HepG2 (cell line): ENCODE measurements at regions not wholly inside any gene's neighbourhood (a gene's known extent, or its start where the extent isn't known, plus 50 kb on each side); places are given as distances from the start of the nearest gene placed in this dataset.

Experiments
- CREM ChIP-seq, 2 experiments: sonication (generic) in 1 of 2; formaldehyde crosslinking in 1 of 2; IDR thresholded peaks; 2 replicates each; pipeline versions ENCODE4 v1.4.0 to v1.6.1; 2016 to 2020; ENCODE audit warnings: antibody characterized with exemption in 1 of 2, mild to moderate bottlenecking in 1 of 2, missing genetic modification reagents in 1 of 2
- GATAD1 ChIP-seq: IDR thresholded peaks from 2 replicates; pipeline ENCODE4 v1.6.1; 2016; ENCODE audit warnings: missing genetic modification reagents, missing compliant biosample characterization
- GTF2F1 ChIP-seq: fragments of 150-350 bp; IDR thresholded peaks from 2 replicates; pipeline ENCODE4 v1.6.1; 2014; ENCODE audit warnings: low read length
- MAFF ChIP-seq: IDR thresholded peaks from 2 replicates; pipeline ENCODE4 v1.6.1; 2011; ENCODE audit warnings: low read depth, low read length, improper control_type of control experiment
- MAFG ChIP-seq: sonication (generic); formaldehyde crosslinking; IDR thresholded peaks from 2 replicates; pipeline ENCODE4 v1.5.1; 2020; ENCODE audit warnings: mild to moderate bottlenecking, missing genetic modification reagents
- TARDBP ChIP-seq: sonication (generic); formaldehyde crosslinking; IDR thresholded peaks from 2 replicates; pipeline ENCODE4 v1.8.0; 2022; ENCODE audit warnings: mild to moderate bottlenecking, missing genetic modification reagents
- ZMYM4 ChIP-seq: sonication (generic); formaldehyde crosslinking; IDR thresholded peaks from 2 replicates; pipeline ENCODE4 v1.8.1; 2023; ENCODE audit warnings: mild to moderate bottlenecking, missing genetic modification reagents
- TF ChIP-seq, protein P1 (sequence below): sonication (generic); formaldehyde crosslinking; IDR thresholded peaks from 2 replicates; pipeline ENCODE4 v1.4.0; 2020; ENCODE audit warnings: missing genetic modification reagents
- TF ChIP-seq, protein P2 (sequence below): sonication (generic); formaldehyde crosslinking; IDR thresholded peaks from 2 replicates; pipeline ENCODE4 v1.4.0; 2020; ENCODE audit warnings: mild to moderate bottlenecking, missing genetic modification reagents
- TF ChIP-seq, protein P3 (sequence below): sonication (generic); formaldehyde crosslinking; IDR thresholded peaks from 2 replicates; pipeline ENCODE4 v1.5.1; 2020; ENCODE audit warnings: mild to moderate bottlenecking, missing genetic modification reagents, moderate library complexity
- TF ChIP-seq, protein P4 (sequence below): sonication (generic); formaldehyde crosslinking; IDR thresholded peaks from 2 replicates; pipeline ENCODE4 v1.4.0; 2020; ENCODE audit warnings: missing genetic modification reagents, mild to moderate bottlenecking, borderline replicate concordance
- TF ChIP-seq, protein P5 (sequence below): IDR thresholded peaks from 2 replicates; pipeline ENCODE4 v1.4.0; 2020; ENCODE audit warnings: mild to moderate bottlenecking, missing genetic modification reagents
- TF ChIP-seq, protein P6 (sequence below): sonication (generic); formaldehyde crosslinking; IDR thresholded peaks from 2 replicates; pipeline ENCODE4 v1.5.0; 2020; ENCODE audit warnings: mild to moderate bottlenecking, missing genetic modification reagents, borderline replicate concordance

DNA sequence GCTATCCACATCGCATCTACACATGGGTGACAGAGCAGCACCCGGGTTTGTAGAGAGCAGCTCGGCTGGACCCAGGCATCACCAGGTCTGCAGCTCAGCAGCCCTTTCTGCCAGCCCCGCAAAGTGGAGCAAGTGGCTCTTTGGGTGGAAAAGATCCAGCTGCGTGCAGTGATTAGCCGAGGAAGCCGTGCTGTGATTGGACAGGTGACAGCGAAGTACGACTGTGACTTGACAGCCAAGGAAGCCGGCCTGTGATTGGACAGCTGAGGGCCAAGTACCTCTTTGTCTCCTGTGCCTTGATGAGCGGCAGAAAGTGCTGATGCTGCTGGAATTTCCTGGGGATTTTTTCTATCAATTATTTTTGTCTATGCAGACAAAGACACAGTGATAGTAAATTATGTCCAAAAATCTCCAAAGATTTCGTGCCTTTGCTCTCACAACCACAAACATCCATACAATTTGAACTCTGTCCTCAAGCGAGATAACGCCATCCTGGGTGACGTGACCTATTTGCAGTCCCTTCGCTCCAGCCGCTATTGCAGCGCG lies 62.3 kb upstream of the GPR31 start (continued):
- peak; percentile 63 for TF ChIP-seq CREM (IDR thresholded peaks at IDR 0.05)
- no peak for TF ChIP-seq CREM (CRISPR knock-in tag; IDR thresholded peaks at IDR 0.05)
- 0 out of 2 replicates have a peak, but pooled peaks have one; percentile 12 for TF ChIP-seq TARDBP (CRISPR knock-in tag)
- TF ChIP-seq, protein P1, sequence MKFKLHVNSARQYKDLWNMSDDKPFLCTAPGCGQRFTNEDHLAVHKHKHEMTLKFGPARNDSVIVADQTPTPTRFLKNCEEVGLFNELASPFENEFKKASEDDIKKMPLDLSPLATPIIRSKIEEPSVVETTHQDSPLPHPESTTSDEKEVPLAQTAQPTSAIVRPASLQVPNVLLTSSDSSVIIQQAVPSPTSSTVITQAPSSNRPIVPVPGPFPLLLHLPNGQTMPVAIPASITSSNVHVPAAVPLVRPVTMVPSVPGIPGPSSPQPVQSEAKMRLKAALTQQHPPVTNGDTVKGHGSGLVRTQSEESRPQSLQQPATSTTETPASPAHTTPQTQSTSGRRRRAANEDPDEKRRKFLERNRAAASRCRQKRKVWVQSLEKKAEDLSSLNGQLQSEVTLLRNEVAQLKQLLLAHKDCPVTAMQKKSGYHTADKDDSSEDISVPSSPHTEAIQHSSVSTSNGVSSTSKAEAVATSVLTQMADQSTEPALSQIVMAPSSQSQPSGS (CRISPR knock-in tag) = peak; percentile 70; the same call in 1 of the 2 replicates
- TF ChIP-seq MAFG (CRISPR knock-in tag) = peak; percentile 86
- TF ChIP-seq, protein P2, sequence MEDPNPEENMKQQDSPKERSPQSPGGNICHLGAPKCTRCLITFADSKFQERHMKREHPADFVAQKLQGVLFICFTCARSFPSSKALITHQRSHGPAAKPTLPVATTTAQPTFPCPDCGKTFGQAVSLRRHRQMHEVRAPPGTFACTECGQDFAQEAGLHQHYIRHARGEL (CRISPR knock-in tag) = no peak
- 0 out of 2 replicates have a peak, but pooled peaks have one; percentile 16 for TF ChIP-seq GATAD1 (CRISPR knock-in tag)
- peak; percentile 40; the same call in 1 of the 2 replicates for TF ChIP-seq ZMYM4
- TF ChIP-seq GTF2F1 = no peak
- TF ChIP-seq, protein P3, sequence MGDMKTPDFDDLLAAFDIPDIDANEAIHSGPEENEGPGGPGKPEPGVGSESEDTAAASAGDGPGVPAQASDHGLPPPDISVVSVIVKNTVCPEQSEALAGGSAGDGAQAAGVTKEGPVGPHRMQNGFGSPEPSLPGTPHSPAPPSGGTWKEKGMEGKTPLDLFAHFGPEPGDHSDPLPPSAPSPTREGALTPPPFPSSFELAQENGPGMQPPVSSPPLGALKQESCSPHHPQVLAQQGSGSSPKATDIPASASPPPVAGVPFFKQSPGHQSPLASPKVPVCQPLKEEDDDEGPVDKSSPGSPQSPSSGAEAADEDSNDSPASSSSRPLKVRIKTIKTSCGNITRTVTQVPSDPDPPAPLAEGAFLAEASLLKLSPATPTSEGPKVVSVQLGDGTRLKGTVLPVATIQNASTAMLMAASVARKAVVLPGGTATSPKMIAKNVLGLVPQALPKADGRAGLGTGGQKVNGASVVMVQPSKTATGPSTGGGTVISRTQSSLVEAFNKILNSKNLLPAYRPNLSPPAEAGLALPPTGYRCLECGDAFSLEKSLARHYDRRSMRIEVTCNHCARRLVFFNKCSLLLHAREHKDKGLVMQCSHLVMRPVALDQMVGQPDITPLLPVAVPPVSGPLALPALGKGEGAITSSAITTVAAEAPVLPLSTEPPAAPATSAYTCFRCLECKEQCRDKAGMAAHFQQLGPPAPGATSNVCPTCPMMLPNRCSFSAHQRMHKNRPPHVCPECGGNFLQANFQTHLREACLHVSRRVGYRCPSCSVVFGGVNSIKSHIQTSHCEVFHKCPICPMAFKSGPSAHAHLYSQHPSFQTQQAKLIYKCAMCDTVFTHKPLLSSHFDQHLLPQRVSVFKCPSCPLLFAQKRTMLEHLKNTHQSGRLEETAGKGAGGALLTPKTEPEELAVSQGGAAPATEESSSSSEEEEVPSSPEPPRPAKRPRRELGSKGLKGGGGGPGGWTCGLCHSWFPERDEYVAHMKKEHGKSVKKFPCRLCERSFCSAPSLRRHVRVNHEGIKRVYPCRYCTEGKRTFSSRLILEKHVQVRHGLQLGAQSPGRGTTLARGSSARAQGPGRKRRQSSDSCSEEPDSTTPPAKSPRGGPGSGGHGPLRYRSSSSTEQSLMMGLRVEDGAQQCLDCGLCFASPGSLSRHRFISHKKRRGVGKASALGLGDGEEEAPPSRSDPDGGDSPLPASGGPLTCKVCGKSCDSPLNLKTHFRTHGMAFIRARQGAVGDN = peak; percentile 93
- peak; percentile 99 for TF ChIP-seq MAFF
- TF ChIP-seq, protein P4, sequence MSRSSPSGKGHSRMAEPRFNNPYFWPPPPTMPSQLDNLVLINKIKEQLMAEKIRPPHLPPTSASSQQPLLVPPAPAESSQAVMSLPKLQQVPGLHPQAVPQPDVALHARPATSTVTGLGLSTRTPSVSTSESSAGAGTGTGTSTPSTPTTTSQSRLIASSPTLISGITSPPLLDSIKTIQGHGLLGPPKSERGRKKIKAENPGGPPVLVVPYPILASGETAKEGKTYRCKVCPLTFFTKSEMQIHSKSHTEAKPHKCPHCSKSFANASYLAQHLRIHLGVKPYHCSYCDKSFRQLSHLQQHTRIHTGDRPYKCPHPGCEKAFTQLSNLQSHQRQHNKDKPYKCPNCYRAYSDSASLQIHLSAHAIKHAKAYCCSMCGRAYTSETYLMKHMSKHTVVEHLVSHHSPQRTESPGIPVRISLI = peak; percentile 24; the same call in 1 of the 2 replicates
- TF ChIP-seq, protein P5, sequence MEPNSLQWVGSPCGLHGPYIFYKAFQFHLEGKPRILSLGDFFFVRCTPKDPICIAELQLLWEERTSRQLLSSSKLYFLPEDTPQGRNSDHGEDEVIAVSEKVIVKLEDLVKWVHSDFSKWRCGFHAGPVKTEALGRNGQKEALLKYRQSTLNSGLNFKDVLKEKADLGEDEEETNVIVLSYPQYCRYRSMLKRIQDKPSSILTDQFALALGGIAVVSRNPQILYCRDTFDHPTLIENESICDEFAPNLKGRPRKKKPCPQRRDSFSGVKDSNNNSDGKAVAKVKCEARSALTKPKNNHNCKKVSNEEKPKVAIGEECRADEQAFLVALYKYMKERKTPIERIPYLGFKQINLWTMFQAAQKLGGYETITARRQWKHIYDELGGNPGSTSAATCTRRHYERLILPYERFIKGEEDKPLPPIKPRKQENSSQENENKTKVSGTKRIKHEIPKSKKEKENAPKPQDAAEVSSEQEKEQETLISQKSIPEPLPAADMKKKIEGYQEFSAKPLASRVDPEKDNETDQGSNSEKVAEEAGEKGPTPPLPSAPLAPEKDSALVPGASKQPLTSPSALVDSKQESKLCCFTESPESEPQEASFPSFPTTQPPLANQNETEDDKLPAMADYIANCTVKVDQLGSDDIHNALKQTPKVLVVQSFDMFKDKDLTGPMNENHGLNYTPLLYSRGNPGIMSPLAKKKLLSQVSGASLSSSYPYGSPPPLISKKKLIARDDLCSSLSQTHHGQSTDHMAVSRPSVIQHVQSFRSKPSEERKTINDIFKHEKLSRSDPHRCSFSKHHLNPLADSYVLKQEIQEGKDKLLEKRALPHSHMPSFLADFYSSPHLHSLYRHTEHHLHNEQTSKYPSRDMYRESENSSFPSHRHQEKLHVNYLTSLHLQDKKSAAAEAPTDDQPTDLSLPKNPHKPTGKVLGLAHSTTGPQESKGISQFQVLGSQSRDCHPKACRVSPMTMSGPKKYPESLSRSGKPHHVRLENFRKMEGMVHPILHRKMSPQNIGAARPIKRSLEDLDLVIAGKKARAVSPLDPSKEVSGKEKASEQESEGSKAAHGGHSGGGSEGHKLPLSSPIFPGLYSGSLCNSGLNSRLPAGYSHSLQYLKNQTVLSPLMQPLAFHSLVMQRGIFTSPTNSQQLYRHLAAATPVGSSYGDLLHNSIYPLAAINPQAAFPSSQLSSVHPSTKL (CRISPR knock-in tag) = peak; percentile 69
- TF ChIP-seq, protein P6, sequence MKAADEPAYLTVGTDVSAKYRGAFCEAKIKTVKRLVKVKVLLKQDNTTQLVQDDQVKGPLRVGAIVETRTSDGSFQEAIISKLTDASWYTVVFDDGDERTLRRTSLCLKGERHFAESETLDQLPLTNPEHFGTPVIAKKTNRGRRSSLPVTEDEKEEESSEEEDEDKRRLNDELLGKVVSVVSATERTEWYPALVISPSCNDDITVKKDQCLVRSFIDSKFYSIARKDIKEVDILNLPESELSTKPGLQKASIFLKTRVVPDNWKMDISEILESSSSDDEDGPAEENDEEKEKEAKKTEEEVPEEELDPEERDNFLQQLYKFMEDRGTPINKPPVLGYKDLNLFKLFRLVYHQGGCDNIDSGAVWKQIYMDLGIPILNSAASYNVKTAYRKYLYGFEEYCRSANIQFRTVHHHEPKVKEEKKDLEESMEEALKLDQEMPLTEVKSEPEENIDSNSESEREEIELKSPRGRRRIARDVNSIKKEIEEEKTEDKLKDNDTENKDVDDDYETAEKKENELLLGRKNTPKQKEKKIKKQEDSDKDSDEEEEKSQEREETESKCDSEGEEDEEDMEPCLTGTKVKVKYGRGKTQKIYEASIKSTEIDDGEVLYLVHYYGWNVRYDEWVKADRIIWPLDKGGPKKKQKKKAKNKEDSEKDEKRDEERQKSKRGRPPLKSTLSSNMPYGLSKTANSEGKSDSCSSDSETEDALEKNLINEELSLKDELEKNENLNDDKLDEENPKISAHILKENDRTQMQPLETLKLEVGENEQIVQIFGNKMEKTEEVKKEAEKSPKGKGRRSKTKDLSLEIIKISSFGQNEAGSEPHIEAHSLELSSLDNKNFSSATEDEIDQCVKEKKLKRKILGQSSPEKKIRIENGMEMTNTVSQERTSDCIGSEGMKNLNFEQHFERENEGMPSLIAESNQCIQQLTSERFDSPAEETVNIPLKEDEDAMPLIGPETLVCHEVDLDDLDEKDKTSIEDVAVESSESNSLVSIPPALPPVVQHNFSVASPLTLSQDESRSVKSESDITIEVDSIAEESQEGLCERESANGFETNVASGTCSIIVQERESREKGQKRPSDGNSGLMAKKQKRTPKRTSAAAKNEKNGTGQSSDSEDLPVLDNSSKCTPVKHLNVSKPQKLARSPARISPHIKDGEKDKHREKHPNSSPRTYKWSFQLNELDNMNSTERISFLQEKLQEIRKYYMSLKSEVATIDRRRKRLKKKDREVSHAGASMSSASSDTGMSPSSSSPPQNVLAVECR (CRISPR knock-in tag) = peak; percentile 22; the same call in 1 of the 2 replicates
